ENCODE measurements at regions not wholly inside any gene's neighbourhood (a gene's known extent, or its start where the extent isn't known, plus 50 kb on each side); places are given as distances from the start of the nearest gene placed in this dataset.

DNA sequence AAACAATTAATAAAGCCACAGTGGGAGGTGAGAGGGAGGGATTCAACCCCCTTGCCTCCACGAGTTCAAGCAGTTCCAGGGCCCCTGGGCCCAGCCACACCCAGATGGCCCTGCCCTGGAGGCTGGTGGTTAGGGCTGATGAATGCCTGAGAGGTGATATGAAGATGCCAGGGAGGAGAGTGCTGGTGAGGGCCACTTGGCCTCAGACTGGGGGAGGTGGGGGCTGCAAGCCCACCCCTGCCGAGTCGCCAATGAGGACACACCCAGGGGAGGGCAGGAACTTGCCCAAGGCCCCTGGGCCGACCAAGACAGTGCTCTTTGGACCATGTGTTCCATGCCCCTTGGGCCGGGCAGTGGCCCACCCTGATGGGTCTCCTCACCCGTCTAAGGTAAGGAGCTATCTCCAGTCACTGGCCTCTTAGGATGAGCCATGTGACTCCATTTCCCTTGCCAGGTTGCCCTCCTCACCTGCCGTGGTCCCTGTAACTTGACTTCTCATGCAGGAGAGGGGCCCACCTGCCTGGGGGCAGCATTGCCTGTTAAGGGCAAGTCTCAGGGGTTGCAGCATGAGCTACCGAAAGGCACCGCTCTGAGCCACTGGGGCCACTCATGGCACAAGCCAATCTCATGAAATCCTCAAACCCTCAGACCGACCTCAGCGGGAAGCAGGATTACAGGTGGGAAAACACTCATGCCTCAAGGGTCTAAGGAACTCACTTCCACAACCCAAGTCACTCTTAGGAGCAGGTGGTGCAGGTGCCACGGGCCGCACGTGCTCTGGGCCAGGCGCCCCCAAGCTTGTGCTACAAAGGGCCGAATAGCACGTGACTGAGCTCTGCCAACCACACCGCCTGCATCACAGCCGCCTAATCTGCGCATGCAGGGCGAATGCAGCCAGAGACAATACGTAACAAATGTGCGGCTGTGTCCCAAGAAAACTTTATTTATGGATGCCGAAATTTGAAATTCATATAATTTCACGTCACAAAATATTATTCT lies 147.4 kb upstream of the MLN start:
- DNase-seq: no peak

DNA sequence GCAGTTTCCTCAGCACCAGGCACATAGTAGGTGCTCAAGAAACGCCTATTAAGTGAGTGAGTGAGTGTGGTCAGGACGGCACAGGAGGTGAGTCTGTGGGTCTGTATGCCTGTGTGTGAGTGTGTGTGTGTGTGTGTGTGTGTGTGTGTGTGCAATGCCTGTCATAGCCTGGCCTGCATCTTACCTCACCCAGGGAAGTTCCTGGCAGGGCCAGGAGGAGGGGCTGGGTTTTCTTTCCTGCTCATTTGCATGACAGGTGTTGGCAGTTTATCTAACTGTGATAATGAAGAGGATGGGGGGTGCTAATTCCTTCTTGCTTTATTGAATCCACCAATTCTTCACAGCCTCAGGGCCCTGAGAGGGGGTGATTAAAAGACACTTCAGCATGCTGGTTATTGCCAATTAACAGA lies 146.7 kb upstream of the MLN start:
- DNase-seq: no peak

DNA sequence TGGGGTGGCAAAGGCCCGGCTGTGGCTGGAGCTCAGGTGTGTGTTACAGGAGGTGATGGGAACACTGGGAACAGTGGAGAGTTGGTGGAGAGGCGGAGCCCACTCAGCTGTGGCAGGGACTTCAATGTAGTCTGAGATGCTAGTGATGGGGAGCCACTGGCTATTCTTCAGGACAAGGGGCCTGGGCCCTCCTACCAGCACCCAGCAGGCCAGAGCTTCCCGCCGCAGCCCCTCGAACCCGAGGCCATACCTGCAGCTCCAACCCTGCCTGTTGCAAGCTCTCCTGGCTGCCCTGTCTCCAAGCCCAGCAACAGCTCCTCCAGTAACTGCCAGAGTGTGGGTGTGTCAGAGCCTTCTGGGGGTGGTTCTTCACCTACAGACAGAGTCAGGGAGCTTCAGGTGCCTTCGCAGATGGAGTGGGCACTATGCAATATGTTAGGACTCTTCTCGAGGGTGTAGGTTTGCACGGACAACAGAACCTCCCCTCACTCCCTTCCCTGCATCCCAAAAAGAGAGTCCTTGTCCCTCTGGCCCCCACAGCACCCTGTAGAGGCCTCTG lies 146.2 kb upstream of the MLN start:
- DNase-seq: no peak

DNA sequence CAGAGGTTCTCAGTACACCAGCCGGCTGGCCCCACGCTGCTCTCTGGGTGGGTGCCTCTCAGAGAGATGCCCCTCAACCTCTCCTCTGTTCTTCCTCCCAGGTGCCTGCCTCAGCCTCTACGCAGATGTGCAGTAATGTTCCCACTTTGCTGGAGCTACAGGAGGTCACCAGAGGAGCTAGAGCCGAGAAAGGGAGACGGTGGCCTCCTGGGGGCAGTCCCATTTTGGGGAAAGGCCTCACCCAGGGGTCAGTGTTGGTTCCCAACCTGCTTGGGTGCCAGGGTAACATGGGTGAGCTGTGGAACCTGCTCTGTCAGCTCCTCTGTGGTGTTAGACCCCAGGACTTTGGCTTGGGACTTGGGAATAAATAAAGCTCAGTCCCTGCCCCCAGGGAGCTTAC lies 145.3 kb upstream of the MLN start:
- no peak for DNase-seq

DNA sequence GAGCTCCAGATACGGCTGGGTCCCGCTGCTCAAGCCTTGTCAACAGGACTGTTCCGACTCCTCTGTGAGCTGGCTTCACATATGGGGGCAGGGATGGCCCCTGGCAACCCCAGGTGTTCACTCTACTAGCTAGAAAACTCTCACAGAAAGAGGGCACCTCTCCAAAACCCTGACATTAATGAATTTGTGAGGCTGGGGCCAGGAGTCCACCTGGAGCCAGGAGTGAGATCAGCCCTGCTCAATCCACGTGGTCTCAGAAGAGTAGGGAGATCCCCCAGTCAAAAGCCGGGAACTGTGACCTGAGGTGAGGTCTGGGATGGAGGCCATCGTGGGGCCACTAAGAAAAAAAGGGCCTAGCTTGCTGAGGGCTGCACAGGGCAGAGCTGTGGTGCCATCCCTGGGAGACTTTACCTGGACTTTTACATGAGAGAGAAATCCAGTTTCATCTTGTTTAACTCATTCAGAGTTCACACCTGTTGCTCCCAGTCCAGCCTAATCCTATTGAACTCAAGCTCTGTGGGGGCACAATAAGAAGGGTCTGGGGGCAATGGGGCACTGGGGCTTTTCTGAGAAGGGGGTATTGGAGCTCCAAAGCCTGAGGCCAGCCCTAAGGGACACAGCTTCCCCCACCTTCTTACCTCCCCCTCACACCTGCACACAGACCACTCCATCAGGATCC lies 144.3 kb upstream of the MLN start:
- no peak for DNase-seq

DNA sequence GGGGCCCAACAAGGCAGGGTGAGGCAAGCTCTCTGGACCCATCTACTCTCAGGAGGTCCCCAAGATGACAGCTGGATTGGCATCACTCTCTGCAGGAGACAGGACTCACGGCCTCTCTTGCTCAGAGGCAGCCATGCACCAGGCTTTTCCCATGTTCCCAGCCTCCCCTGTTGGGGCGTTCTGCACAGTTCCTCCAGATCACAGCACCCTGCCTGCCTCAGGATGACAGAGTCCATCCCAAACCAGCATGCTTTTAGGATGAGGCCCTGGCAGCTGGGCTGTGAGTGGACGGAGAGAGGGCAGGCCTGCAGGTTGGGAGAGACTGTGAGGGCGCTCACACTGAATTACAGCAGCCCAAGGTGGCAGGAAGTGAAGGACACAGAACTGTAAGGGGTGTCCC lies 143.2 kb upstream of the MLN start:
- DNase-seq: no peak

DNA sequence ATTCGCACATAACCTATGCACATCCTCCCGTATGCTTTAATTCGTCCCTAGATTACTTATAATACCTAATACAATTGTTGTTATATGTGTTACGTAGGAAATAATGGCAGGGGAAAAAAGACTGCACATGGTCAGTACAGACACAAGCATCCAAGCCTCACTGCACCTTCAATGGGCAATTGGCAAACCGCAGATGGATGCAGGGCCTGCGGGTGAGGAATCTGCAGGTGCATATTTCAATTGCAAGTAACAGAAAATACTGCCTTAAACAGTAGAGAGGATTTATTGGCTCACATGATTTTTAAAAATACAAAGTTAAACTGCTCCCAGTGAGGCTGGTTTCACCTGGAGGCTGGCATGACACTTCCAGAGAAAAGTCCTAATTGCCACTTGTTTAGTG lies 142.1 kb upstream of the MLN start:
- DNase-seq: no peak

DNA sequence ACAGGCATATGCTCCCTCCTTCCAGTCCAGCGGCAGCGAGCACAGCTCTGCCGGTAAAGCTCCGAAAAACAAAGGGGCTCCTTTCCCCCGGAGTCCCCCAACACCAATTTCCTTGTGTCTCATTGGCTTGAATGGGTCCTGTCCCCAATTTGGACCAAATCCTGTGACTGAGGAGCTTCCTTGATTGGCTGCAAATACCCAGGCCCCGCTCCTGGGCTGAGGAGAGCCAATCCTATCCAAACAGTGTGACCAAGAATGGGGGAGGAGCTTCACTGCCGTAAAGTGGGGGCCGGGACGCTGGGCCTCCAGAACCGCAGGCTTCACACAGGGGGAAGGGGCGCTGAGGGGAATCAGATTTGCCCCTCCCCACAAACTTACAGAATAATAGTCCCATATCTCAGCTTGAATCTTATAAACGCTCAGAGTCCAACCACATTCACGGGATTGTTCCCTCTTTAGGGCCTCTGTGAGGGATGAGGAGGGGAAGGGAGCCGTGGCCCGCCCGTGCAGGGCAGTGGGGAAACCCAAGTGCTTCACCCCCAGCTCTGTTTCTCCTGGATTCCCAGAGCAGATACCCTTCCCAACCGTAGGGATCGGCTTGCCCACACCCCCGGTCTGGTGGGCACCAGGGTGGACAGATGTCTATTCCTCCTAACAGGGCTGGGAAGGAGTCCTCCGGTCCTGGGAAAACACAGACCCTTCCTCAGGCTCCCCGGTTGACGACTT lies 141.0 kb upstream of the MLN start:
- no peak for DNase-seq

DNA sequence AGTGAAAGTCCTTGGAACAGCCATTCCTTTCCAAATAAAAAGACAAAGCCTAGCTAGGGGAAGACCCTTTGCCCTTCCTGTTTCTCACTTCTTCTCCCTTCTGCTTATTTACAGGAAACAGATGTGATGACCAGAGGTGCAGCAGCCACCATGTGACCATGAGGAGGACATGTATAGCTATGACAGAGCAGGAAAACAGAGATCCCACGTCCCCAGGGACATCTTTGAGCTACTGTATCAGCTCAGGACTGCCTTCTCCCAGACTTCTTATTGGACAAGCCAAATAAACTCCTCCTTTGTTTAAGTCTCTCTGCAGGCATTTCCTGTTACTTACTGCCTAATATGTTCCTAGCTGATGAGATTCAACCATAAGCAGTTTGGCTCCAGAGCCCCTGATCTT lies 133.1 kb upstream of the MLN start:
- no peak for DNase-seq

DNA sequence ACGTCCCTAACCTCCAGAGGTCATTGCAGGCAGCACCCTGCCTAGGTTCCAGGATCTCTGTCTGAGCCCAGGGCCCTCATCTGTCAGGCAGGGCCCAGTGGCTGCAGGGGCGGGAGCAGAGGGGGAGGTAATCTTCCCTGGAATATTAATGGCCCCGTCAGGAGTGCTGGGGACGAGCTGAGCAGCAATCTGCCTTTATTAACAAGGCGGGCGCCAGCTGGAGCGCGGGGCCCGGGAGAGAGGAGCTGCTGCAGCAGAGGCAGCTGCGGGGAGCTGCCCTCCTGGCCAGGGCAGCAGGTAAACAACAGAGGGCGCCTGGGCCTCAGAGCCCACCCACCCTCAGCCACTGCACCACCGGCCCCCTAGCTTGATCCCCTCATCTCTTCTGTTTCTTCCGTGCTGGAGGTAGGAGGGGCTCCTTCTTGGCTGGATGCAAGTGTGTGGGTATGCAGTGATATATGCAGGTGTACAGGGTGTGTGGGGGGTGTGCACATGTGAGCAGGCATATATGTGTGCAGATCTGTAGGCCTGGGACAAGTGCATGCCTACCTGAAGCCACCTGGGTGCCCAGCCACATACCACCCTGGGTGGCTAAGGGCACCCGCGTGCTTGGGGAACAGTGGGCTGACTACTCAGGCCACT lies 131.8 kb upstream of the MLN start:
- no peak for DNase-seq

DNA sequence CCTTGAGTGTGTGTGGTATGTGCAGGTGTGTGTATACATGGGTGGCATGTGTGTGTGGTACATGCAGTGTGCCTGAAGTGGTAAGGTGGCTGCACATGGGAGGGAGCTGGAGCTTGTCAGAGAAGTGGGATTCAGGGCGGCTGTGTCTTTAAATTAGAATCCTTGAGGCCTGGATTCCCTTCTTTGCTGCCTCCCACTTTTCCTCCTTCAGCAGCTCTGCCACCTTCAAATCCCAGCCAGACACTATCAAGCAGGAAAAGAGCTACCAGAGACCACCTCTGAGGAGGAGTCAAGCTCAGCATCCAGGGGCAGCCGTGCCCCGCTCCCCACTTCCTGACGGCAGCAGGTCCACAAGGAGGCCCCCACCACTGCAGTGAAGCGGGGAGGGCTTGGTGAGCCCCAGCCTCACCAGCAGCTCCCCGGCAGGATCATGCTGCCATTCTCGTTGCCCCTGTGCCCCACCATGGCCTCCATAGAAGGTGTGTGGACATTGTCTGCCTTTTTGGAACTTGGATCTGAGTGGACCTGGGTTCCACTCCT lies 131.0 kb upstream of the MLN start:
- no peak for DNase-seq

DNA sequence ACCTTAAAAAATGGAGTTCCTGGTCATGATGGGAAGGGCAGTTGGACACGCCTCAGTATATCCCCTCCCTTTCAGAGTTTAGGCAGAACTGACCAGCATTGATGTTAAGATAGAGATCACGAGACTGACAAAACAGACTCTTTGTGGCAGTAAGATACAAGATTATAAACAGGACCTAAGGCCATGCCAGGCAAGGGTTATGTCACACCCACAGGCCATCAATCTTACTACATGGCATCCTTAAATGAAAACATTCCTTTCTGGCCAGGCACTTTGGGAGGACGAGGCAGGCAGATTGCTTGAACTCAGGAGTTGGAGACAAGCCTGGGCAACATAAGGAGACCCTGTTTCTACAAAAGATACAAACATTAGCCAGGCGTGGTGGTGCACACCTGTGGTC lies 129.3 kb upstream of the MLN start:
- no peak for DNase-seq

DNA sequence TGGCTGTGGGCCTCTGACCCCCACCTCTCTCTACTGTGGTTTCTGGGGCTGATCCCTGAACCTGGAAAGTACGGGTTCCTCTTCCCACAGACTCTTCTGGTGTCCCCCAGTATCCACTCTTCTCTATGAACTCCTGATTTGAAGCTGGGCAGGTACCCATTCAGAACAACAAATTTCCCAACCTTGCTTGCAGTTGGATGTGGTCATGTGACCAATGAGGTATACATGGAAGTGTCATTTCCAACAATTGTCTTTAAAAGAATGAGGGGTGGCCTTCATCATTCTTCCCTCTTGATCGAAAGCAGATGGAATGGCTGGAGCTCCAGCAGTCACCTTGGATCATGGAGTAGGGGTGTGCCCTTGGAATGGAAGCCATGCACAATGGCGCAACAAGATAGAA lies 128.0 kb upstream of the MLN start:
- DNase-seq: no peak

DNA sequence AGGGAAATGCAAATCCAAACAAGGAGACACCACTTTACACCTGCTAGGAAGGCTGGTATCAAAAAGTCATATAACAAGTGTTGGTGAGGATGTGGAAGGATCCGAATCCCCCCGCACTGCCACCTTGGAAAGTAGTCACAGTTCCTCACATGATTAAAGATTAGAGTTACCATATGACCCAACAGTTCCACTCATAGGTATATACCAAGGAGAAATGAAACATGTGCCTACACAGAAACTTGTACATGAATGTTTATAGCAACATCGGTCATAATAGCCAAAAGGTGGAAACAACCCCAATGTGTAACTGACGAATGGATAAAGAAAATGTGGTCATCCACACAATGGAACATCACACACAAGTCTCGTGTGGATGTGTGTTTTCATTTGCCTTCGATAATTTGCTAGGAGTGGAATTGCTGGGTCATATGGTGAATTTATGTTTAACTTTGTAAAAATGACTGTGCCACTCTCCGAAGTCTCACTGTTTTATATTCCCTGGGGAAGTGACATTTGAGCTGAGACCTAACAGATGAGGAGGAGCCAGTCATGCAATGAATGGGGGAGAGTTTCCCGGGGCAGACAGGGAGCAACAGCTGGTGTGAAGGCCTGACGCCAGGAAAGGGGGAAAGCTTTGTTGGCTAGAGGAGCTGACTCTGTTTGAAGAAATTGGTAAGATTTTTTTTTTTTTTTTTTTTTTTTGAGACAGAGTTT lies 125.9 kb upstream of the MLN start:
- no peak for DNase-seq

DNA sequence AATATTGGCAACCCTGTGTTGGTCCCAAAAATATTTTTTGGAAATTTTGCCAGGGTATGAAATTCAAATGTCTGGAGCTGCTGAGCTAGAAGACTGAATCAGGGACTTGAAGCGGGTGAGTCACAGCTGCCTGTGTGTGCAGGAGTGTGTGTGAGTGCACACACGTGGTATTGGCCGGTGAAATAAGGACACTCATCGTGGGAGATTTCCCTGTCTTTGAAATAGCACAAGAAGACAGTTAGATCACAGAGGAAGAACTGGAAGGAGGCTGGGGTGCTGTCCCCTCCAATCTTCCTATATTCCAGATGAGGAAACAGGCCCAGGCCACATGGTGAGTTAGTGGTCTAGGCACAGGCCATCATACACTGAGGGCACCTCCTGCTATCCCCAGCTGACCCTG lies 123.8 kb upstream of the MLN start:
- no peak for DNase-seq

DNA sequence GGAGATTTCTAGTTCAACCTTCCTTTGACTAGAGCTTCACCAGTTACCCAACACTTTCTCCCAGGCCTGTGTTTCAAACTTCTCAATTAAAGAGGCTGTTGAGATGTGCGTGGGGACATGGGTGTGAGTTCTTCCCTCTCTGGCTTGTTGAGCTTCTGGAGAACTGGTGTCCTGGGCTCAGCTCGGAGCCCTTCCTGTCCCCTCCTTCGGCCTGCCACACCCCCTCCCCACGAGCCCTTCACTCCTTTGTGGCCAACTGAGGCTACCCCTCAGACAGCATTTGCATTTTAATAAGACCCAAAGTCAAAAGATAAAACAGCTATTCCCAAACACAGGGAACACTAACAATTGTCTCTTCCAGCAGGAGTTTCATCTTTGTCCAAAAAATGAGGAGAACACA lies 123.3 kb upstream of the MLN start:
- no peak for DNase-seq

DNA sequence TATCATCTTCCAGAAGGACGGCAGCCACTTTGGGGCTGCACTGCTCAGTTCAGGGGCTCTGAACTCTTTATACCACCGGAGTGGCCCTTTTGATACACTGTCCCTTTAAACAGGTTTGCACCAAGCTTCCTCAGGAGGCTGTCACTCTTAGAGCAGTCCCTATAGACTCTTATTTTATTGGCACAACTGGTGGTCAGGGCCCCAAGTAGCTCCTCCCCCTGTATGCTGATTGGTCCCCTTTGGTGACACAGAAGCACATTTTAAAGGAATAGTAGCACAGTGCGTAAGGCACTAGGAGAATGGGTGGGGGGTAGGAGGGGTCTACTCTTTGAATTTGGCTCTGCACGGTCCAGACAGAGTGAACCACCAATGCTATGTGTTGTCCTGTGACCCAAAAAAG lies 122.6 kb upstream of the MLN start:
- no peak for DNase-seq

DNA sequence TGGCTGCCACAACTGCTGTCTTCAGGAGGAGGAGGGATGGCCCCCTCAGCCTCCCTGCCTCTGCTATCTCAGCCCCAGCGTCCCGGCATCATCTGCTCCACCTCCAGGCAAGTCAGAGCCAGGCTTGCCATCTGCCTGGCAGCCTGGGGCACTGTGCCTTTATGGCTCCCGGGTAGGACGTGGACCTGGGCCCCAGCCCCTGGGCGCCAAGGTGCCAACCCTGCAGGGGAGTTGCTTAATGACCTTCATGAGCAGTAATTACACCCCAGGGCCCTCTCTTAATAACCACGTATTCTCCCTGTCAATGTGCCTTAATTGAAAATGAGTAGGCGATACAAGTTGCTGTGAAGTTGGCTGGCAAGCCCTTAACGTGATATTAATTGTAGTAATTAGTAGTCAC lies 122.1 kb upstream of the MLN start:
- DNase-seq: no peak

DNA sequence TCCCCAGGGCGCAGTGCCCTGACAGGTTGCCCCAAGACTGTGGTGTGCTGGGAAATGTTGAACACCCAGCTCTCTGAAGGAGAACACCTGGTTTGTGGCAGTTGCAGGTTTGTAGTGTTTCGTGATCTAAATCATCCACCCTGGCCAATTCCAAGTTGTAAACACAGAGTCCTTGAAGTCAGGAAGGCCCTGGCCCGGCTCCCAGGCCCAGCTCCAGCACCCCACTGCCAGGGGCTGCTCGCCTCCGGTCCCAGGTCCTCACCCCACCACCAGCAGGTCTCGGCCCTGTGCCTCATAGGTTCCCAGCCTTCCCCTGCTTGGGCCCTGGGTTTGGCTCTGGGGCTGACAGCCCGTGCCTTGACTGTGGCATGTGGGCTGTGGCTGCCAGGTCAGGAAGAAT lies 121.4 kb upstream of the MLN start:
- no peak for DNase-seq

DNA sequence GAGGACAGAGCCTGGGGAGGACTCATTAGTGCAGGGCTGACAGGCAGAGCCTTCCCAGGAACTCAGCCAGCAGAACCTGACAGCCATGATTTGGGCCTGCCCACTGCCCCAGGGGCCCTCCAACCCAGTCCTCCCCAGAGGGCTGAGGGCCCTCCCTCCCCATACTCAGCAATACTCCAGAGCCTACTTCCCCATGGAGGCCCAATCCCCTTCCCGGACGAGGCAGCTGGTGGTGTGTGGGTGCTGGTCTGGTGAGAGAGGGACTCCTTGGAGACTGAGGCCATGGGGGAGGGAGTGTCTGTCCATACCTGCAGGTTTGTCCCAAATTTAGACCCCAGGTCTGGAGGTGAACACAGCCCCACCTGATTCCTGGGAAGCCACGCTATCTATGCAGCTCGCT lies 120.9 kb upstream of the MLN start:
- DNase-seq: no peak

DNA sequence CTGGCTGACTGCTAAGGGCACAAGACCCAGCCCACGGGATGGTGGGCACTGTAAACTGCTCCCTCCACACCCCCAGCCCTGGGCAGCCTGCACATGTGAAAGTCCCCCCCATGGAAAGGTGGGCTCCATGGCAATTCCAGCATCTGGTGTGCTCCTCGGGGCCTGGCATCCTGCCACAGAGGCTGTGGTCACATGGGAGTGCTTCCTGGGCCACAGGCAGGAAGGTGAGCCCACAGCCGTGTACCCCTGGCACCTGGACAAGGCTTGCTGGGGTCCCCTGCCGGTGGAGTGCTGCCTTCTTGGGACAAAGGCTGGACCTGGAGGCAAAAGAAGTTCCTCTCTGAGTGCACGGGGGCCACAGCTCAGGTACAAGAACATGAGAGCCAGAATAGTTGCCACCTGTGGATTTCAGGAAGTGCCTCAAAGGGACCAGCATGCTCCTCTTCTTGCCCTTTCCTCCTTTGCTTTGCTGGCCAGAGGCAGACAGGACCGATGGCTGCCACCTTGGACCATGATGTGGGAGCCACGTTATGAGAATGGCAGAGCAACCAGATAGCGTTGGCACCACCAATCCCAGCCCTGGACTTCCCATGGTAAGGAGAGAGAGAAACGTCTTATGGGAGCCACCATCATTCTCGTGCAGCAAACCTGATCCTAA lies 120.2 kb upstream of the MLN start:
- DNase-seq: no peak
